AG04449 (cell line): ENCODE measurements at regions not wholly inside any gene's neighbourhood (a gene's known extent, or its start where the extent isn't known, plus 50 kb on each side); places are given as distances from the start of the nearest gene placed in this dataset.

ENCODE experiments used
- CTCF ChIA-PET: fragments of 350-600 bp; formaldehyde crosslinking; extraction: SDS; loops from one replicate; lab custom pipeline; 2021; ENCODE audit warnings: antibody characterized with exemption; lab: Yijun Ruan, JAX
- POLR2A ChIA-PET: fragments of 400-600, 350-600 bp; formaldehyde crosslinking; extraction: SDS; loops from one replicate; lab custom pipeline; 2020; ENCODE audit warnings: antibody characterized with exemption, inconsistent platforms; lab: Yijun Ruan, JAX
- DNase-seq: peaks from one replicate; pipeline ENCODE4 v3.0.0-alpha.2; 2010; ENCODE audit warnings: low read depth, low spot score
- H3K4me3 ChIP-seq: 2 replicates; pipeline ENCODE4 v1.5.1; 2011; ENCODE audit warnings: low read depth, mild to moderate bottlenecking, control low read depth, low read length
- TF ChIP-seq, protein P1 (sequence below): IDR thresholded peaks from one replicate; pipeline ENCODE4 v1.5.1; 2011; ENCODE audit warnings: mild to moderate bottlenecking, moderate library complexity, low read length, control low read depth, inconsistent platforms; ENCODE audit not compliant: insufficient read depth; ENCODE audit errors: missing control alignments

DNA sequence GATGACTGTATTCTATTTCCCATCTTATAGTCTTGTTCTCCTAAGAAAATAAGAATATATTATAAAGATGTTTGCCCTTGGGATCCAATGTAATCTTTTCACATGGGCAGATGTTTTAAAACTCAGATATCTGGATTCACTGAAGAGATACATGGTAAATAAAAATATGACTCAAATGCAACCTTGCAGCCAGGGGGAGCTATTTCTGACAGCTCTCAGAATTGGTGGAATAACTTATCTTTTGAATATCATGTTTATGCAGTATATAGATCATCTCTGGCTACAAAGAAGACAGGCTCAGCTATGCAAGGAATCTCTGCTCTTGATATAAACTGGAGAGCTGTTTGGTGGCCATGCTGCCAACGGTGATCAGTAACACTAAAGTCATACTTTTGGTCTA lies 274.7 kb downstream of the GLUD2 start:
- CTCF ChIA-PET, result interaction anchor here (1.4 kb wide), 1 partner anchor 9 kb away, joined by 3 read pairs; no protein-coding TSS in a partner anchor
- H3K4me3 ChIP-seq, result no peak overlapping the region
- POLR2A ChIA-PET, result no interaction called here
- TF ChIP-seq, protein P1, sequence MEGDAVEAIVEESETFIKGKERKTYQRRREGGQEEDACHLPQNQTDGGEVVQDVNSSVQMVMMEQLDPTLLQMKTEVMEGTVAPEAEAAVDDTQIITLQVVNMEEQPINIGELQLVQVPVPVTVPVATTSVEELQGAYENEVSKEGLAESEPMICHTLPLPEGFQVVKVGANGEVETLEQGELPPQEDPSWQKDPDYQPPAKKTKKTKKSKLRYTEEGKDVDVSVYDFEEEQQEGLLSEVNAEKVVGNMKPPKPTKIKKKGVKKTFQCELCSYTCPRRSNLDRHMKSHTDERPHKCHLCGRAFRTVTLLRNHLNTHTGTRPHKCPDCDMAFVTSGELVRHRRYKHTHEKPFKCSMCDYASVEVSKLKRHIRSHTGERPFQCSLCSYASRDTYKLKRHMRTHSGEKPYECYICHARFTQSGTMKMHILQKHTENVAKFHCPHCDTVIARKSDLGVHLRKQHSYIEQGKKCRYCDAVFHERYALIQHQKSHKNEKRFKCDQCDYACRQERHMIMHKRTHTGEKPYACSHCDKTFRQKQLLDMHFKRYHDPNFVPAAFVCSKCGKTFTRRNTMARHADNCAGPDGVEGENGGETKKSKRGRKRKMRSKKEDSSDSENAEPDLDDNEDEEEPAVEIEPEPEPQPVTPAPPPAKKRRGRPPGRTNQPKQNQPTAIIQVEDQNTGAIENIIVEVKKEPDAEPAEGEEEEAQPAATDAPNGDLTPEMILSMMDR, result no peak
- DNase-seq, result no peak

DNA sequence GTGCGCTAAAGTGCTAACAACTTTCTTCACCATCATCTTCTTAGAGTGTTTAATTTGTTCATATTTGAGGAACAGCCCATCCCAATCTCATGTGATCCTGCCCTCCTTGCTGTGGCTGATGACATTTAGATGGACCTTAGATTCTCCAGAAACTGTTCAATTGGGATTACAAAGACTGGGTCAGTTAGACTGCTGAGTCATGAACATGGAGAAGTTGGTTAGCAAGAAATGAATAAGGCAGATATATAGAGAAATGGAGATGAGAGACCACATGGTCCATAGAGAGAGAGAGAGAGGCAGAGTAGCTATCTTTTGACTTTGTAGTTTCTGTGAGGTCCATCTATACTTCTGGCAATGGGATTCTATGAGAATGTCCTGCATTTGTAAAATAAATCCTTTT lies 275.9 kb downstream of the GLUD2 start:
- TF ChIP-seq, protein P1, result no peak
- ChIA-PET CTCF (no interaction called here), POLR2A (no interaction called here)

DNA sequence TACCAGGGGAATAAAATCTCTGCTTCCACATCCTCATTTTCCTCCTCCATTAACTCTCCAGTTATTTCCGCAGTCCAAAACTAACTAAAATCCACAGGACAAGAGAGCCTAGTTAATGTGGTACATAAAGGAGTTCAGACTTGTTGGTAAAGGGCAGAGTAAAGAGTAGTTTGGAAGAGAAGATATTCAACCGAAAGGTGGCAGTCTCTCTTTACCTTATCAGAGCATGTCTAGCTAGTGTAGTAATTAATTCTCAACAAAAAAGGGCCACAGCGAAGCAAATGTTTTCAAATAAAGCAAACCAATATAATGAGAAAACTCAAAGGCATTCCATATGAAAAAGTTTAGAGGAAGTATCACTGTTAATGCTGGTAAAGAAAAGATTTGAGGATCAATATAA lies 286.5 kb downstream of the GLUD2 start:
- DNase-seq, result no peak
- ChIA-PET POLR2A (no interaction called here), CTCF (no interaction called here)
- no peak overlapping the region for H3K4me3 ChIP-seq
- TF ChIP-seq, protein P1, result no peak

More for the DNA sequence above, 275.9 kb downstream of the GLUD2 start:
- H3K4me3 ChIP-seq, result no peak overlapping the region
- DNase-seq, result no peak

DNA sequence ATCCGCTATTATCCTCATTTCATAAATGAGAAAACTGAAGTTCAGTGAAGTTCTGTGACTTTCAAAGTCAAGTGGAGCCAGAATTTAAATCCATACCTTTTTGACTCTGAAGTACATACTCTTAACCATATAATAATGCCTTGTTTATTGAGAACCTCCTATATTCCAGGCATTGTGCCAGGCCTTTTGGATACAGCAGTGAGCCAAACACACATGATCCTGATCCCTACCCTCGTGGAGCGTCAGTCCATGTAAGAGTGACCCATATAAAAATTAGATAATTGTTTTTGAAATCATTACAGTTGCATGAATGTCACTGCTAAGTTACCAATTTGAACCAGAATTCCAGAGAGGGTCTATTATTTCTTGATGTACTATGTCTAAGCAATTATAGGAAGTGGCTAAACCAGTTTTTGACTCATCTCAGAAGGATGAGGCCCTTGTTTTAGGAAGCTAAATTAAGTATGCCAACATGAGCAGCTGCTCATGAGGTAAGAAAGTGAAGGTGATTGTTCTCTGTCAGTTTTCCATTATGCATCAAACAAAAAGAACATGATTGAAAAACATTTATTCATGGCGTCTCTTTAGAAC lies 289.5 kb downstream of the GLUD2 start:
- H3K4me3 ChIP-seq, result no peak overlapping the region
- POLR2A ChIA-PET, result no interaction called here
- no peak for DNase-seq
- CTCF ChIA-PET, result no interaction called here
- TF ChIP-seq, protein P1, result no peak

DNA sequence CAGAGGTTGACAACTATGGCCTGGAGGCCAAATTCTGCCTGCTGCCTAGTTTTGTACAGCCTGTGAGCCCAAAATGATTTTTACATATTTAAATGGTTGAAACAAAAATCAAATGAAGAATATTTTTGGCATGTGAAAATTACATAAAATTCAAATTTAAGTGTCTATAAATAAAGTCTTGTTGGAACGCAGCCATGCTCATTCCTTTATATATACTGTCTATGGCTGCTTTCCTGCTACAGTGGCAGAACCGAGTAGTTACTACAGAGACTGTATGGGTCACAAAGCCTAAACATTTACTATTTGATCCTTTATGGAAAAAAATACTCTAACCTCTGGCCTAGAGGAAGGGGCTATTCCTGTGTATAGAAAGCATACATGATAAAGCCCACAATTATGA lies 290.4 kb downstream of the GLUD2 start:
- H3K4me3 ChIP-seq, result no peak overlapping the region
- CTCF ChIA-PET, result no interaction called here
- DNase-seq, result no peak
- TF ChIP-seq, protein P1, result no peak
- POLR2A ChIA-PET, result no interaction called here

DNA sequence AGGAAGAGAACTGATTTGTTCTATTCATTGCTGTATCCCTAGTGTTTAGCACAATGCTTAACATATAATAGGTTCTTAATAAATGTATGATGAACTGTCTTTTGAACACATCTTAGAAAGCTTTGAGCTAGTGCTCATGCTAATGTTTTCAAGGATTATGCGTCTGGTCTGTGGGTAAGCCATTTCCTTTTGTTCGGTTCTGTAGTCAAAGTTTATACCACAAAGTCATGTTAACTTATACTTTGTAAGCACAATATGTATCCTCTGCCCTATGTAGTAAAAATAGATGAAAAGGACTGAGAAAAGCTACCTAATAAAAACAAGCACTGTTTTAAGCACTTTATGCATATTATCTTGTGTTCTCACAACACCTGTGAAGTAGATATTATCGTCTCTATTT lies 301.9 kb downstream of the GLUD2 start:
- no peak overlapping the region for H3K4me3 ChIP-seq
- ChIA-PET POLR2A (no interaction called here), CTCF (no interaction called here)
- TF ChIP-seq, protein P1, result no peak
- no peak for DNase-seq
